HepG2 (cell line): ENCODE measurements at regions not wholly inside any gene's neighbourhood (a gene's known extent, or its start where the extent isn't known, plus 50 kb on each side); places are given as distances from the start of the nearest gene placed in this dataset.
"Not testable (repeated sequence)": the region's sequence is repeated elsewhere in the genome, so short reads cannot be mapped to it uniquely, and the experiment has no call there.

ENCODE experiments used
- ADNP ChIP-seq: sonication (generic); formaldehyde crosslinking; IDR thresholded peaks from 2 replicates; pipeline ENCODE4 v1.4.0; 2020; ENCODE audit warnings: missing genetic modification reagents
- AHDC1 ChIP-seq: sonication (generic); formaldehyde crosslinking; IDR thresholded peaks from 2 replicates; pipeline ENCODE4 v1.5.1; 2020; ENCODE audit warnings: mild to moderate bottlenecking, missing genetic modification reagents, borderline replicate concordance
- ELF1 ChIP-seq: sonication (generic); formaldehyde crosslinking; IDR thresholded peaks from 2 replicates; pipeline ENCODE4 v1.4.0; 2020; ENCODE audit warnings: missing genetic modification reagents
- FOXM1 ChIP-seq: sonication (generic); formaldehyde crosslinking; IDR thresholded peaks from 2 replicates; pipeline ENCODE4 v1.5.0; 2020; ENCODE audit warnings: missing genetic modification reagents
- GABPA ChIP-seq, 2 experiments: IDR thresholded peaks; 2 replicates each; pipeline ENCODE4 v1.6.1; 2011 to 2016; ENCODE audit warnings: low read depth in 2 of 2, low read length in 1 of 2, missing biosample characterization in 1 of 2, missing genetic modification characterization in 1 of 2
- JUNB ChIP-seq: sonication (generic); formaldehyde crosslinking; IDR thresholded peaks from 2 replicates; pipeline ENCODE4 v1.8.0; 2022; ENCODE audit warnings: missing genetic modification reagents, mild to moderate bottlenecking, borderline replicate concordance
- KDM5A ChIP-seq: fragments of 200-600 bp; sonication (generic); IDR thresholded peaks from 2 replicates; pipeline ENCODE4 v1.7.0; 2018; ENCODE audit warnings: antibody characterized with exemption, mild to moderate bottlenecking, low read length, borderline replicate concordance
- RAD21 ChIP-seq: fragments of 450-650 bp; formaldehyde crosslinking; IDR thresholded peaks from 2 replicates; pipeline ENCODE4 v1.5.0; 2020; ENCODE audit warnings: mild to moderate bottlenecking
- SMC3 ChIP-seq: IDR thresholded peaks from 2 replicates; pipeline ENCODE4 v1.6.1; 2011; ENCODE audit warnings: low read length, improper control_type of control experiment
- SRF ChIP-seq: IDR thresholded peaks from 2 replicates; pipeline ENCODE4 v1.6.1; 2011; ENCODE audit warnings: mild to moderate bottlenecking, low read depth, low read length, moderate library complexity
- ZNF274 ChIP-seq: sonication (generic); formaldehyde crosslinking; IDR thresholded peaks from 2 replicates; pipeline ENCODE4 v1.5.1; 2020; ENCODE audit warnings: mild to moderate bottlenecking, missing genetic modification reagents
- ZNF446 ChIP-seq: sonication (generic); formaldehyde crosslinking; IDR thresholded peaks from 2 replicates; pipeline ENCODE4 v1.5.0; 2020; ENCODE audit warnings: mild to moderate bottlenecking, missing genetic modification reagents

GRCh38 chr6:28623242-28623641, 97.6 kb downstream of the GPX5 start:
- not testable (repeated sequence) for TF ChIP-seq GABPA (IDR thresholded peaks at IDR 0.05; ENCODE audit: low read depth, low read length); GABPA (CRISPR knock-in tag; IDR thresholded peaks at IDR 0.05; ENCODE audit: low read depth); KDM5A; ADNP (CRISPR knock-in tag); ZNF274 (CRISPR knock-in tag); AHDC1; ZNF446 (CRISPR knock-in tag); FOXM1 (CRISPR knock-in tag); SRF; SMC3; RAD21 (CRISPR knock-in tag); ELF1 (CRISPR knock-in tag); JUNB (CRISPR knock-in tag)
